SKM-1 treated with dmso at 0.1 percent for 144 hours (cell line): ENCODE measurements at regions not wholly inside any gene's neighbourhood (a gene's known extent, or its start where the extent isn't known, plus 50 kb on each side); places are given as distances from the start of the nearest gene placed in this dataset.
A peak's percentile ranks its signal among the peaks of the same experiment; 100 is the strongest.

ENCODE experiments used
- DNase-seq: peaks from one replicate; lab custom pipeline; 2025; ENCODE audit not compliant: unreplicated experiment; lab: John Stamatoyannopoulos, UW

DNA sequence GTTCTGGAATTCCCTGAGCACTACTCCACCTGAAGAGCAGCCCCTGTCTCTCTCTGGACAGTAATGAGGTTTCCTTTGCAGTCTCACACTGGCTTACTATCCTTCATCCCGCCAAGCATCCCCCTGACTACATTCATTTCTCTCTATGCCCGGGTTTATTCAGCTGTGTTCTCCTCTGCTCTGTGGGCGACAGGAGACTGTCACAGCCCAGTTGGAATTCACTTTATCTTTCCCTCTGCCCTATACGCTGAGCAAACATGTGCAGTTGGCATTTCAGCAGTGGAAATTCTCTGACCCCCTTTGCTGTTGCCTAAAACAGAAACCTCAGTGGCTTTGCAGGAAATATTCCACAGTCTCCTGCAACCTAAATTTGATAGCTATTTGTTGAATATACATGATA lies 83.5 kb upstream of the MAX start:
- DNase-seq: no peak

DNA sequence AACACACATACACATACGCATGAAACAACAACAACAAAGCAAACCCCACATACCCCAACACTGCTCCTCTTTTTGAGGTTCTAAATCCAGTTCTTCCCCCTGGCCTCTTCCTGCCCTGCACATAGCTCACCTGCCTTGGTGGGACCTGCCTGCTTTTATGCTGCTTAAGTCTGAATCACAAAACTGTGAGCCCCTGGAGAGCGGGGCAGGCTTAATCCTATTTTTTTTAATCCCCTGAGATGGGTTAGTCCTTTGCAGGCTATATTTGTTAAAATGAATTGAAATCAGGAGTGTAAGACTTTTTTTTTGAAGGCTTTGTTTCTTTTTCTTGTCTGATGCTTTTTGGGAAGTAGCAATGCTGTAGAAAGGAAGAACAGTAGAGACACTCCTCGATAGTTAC lies 84.6 kb upstream of the MAX start:
- no peak for DNase-seq

DNA sequence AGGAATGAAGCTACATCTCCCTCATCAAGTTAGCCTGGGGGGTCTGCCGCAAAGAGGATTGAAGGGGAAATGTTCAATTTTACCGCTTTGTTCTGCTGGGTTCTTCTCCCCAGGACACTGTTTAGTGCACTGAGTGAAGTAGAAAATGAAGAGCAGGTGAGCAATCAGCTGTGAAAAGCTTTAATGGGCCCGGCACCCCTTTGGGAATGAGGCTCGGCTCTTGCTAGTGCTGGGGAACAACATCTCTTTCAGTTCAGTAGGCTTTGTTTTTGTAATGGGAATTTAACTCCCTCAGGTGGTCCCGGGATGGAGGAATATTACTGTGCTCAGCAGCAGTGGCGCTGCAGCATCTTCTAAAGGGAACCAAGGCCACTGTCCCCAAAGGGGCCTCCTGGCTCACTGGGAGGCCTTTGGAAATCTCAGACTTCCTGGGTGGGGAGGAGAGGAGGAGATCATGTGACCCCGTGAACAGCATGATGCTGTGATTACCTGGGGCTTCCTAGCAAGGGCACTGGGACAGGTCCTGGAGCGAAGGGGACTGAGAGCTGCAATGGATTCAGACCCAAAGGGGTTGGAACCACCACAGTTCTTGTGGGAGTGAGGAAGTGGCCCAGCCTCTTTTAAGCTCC lies 85.2 kb upstream of the MAX start:
- no peak for DNase-seq

DNA sequence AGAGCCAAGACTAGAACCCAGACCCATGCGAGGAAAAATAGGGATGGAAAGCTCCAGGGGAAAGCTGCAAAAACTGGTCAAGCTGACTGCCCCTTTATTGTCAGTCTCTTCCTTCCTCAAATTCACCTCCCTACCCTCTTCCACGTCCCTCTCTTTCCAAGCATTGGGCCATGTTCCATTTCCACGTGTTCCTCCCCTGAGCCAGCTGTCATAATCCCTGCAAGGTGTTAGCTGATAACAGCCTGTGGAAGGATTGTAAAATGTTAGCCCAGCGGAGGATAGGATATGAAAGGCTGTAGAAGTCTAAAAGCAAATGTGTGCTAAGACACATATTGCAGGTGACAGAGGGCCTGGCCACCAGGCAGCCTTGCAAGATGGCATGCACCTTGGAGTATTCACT lies 88.0 kb upstream of the MAX start:
- DNase-seq: no peak

DNA sequence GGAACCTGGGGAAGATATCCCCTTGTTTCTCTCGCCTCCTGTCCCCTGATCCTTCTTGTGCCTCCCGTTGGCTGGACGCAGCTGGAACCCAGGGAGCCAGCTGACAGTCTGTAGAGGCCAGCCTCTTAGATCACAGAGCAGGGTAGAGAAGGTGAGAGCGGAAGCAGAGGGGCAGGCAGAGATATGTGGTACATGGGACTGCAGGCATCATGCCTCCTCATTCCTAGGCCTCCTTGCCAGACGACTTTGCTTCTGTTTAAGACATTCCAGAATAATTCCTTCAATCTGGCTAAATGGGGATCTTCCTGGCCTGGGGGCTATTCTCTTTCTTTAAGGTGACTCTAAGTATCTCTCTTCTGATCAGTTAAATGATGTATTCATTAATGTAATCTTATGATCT lies 89.4 kb upstream of the MAX start:
- no peak for DNase-seq

DNA sequence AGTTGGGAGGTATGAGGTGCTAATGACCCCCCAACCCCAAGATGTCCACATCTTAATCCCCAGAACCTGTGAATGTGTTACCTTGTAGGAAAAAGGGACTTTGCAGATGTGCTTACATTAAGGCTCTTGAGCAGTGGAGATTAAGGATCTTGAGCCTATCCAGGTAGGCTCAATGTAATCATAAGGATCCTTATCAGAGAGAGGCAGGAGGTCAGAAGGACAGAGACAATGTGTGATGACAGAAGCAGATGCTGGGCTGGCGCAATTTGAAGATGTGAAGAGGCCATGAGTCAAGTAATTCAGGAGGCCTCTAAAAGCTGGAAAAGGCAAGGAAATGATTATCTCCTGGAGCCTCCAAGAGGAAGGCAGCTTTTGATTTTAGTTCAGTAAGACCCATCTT lies 90.4 kb upstream of the MAX start:
- no peak for DNase-seq

DNA sequence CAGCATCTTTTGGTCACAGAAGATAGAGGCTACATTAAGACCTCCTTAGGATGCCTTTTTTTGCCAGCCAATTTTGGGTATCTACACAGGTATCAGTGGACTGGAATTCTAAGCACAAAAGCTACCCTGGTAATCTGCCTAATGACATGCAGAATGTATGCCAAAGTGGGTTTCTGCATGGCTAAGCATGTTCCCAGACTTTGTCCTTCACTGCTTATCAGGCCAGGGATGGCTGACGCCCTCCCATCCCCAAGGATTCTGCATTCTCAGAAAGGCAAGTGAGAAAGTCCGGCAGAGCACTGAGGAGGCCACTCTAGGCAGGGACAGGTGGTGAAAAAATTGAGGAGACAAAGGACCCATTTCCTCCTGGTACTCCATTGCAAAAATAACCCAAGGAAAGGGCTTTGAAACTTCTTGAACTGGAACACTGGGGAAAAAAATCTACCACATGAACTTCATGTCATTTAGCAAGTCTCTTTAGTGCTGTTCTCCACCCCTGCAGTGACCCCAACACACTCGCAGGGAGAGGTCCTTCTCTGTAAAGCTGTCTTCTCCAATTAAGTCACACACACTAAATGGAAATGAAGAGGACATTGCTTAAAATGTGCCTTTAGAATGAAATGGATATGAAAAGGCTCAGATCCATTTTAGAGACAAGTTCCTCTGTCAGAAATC lies 91.7 kb upstream of the MAX start:
- no peak for DNase-seq

DNA sequence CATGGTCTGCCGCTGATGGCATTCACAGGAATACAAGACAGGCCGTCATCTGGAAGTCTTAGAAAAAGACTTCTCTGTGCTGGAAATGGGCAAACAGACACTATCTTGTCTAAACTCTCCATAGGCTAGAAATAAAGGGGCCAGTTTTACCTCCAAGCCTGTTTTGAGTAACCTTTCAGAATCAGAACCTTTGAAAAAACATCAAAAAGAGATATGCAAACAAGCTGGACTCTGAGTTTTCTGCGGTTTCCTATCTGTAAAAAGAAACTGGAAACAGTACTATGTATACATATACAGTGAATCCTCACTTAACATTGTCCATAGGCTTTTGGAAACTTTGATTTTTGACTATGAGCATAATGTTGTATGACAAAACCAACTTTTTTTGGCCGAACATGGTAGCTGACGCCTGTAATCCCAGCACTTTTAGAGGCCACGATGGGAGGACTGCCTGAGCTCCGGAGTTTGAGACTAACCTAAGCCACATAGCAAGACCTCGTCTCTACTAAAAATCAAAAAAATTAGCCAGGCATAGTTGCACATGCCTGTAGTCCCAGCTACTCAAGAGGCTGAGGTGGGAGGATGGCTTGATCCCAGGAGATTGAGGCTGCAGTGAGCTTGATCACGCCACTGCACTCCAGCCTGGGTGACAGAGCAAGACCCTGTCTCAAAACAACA lies 92.9 kb upstream of the MAX start:
- DNase-seq: no peak

DNA sequence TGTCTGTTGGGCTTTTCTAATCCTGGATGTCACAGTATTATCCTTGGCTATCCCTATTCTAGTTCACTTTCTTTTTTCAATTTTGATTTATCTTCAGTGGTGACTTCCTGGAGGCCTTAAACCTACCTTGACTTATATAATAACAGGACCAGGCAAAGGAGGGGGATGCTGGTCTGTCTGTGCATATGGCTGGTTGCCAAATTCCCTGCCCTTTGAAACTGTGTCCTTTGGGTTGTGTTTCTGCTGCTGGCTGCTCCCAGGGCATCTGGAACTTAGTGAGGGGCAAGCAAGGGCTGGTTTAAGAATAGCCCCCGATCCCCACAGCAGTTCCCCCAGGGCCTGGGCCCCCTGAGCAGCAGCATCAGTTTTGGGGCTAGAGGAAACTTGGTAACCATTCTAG lies 96.0 kb upstream of the MAX start:
- no peak for DNase-seq

DNA sequence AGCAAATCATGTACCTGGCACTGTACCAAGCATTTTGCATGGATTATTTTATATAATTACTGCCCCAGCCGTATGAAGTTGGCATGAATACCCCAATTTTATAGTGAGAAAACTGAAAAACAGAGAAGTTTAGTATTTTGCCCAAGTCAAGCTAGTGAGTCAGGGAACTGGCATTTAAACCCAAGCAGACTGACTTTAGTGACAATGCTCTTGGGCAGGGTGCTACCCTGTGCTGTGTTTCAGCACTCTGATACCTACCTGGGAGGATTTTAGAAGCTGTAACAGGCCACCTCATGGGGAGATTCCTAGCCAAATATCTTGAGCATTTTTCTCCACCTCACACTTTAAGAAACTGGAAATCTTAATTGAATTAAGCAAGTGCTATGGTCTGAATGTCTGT lies 98.1 kb upstream of the MAX start:
- no peak for DNase-seq

DNA sequence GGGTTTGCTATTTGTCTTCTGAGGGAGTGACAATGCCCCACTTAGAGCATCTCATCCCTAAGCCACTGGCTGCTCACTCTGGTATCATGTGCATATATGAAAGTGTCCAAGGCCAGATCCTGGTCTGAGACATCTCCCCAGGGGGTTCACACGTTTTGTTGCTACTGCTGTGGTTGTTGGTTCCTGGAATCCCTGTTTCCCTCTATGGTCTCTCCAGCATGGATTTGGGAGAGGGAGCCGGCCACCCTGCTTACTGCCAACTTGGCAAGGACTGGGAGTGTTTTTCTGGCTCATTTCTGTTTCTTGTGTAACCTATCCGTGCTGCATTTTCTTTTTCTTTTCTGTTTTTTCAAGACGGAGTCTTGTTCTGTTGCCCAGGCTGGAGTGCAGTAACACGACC lies 101.3 kb upstream of the MAX start:
- no peak for DNase-seq

DNA sequence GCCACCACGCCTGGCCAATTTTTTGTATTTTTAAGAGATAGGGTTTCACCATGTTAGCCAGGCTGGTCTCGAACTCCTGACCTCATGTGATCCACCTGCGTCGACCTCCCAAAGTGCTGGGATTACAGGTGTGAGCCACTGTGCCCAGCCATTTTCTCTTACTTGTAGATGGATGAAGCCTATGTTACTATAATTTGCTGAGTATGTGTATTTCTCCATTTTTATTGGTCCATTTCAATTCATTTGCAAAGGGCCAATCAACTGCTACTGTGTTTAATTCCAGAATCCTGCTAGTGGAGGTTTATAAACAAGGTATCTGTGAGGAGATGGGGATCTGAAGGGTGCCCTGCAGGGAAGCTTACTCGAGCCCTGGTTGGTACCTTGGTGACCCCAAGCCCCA lies 101.7 kb upstream of the MAX start:
- DNase-seq: no peak

DNA sequence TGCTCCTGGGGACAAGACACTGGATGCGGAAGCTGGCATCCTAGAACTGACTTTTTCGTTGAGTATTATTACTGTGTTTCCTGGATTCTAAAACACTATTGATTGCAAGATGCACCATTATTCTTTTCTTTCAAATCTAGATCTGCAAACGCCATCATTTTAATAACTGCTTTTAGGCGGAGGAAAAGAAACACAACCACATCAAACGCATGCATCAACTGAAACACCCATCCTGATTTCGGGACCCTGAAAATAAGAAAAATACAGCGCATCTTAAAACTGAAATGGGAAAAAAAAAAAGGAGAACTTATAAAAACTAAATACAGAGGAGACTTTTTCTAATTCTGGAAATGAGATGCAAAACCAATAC lies 103.7 kb upstream of the MAX start:
- DNase-seq: no peak

DNA sequence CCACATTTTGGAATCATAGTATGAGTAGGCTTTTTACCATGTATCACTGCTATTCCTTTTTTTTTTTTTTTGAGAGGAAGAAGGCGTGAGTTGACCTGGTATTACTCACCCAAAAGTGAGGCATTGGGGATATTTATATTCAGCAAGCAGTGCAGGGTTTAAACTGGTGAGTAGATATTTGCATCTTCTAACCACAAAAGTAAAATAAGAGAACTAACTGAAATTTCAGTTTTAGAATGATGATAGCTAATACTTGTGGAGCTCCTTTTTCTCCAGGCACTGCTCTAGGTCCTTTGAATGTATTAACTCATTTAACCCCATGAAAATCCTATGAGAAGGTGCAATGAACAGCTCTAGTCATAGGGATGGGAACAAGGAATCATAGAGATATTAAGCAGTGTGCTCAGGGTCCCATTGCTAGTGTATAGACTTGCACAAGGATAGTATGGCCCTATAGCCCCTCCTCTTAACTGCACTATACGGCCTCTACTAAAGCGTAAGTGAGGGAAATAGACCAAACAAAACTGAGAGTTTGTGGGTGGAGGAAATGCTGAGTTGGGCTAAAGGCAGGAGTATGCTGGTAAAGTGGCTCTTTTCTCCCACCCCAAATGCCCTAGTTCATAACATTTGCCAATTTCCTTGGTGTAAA lies 104.3 kb upstream of the MAX start:
- no peak for DNase-seq

DNA sequence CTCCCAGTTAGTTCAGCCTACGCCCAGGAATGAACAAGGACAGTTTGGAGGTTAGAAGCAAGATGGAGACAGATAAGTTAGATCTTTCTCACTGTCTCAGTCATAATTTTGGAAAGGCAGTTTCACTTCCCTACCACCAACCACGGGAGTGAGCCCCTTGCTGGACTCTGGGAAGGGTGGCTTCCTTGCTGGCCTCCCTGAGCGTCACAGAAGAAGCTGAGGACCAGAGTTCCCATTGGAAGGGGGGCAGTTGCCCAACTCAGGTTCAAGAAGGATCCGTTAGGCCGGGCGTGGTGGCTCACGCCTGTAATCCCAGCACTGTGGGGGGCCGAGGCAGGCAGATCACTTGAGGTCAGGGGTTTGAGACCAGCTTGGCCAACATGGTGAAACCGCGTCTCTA lies 106.2 kb upstream of the MAX start:
- no peak for DNase-seq

DNA sequence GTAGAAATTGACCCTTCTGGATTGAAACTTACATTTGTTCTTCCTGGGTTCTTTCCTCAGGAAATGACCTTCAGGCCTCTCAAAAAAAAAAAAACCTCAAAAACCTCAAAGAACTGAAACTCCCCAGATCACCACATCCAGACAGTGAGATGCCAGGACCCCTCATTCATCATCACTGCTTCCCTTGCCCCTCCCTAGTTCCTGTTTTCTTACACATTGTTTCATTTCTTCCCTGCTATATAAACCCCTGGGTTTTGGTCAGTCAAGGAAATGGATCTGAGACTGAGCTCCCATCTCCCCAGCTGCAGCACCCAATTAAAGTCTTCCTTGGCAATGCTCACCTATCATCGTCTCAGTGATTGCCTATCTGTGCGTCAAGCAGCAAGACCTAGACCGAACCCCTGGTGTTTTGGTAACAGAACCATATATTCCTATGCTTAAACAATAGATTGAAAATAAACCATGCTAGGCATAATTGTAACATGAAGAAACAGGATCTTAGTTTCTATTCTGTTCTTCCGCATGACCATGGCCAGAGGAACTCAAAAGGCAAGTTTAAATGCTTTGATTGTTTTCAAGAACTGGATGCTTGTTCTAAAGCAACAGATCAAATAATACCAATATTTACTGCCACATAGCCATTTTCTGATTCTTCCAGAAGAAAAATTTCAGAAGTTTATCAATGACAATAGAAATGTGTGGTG lies 108.0 kb upstream of the MAX start:
- DNase-seq: peak; percentile 52

DNA sequence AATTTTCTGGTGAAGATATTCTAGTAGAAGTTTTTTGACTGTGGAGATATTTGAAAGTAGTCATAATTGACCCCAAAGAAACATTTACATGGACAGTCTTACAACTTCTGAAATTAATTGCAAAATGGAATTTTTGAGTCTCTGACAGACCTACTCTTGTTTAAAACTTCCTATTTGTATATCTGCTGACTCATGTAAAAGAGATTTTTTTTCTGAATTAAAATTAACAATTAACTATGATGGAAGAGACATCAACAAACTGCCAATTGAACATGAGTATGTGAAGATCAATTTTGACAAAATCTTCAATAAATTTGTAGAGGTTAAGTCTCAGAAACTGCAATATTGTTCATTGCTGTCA lies 108.5 kb upstream of the MAX start:
- DNase-seq: no peak

DNA sequence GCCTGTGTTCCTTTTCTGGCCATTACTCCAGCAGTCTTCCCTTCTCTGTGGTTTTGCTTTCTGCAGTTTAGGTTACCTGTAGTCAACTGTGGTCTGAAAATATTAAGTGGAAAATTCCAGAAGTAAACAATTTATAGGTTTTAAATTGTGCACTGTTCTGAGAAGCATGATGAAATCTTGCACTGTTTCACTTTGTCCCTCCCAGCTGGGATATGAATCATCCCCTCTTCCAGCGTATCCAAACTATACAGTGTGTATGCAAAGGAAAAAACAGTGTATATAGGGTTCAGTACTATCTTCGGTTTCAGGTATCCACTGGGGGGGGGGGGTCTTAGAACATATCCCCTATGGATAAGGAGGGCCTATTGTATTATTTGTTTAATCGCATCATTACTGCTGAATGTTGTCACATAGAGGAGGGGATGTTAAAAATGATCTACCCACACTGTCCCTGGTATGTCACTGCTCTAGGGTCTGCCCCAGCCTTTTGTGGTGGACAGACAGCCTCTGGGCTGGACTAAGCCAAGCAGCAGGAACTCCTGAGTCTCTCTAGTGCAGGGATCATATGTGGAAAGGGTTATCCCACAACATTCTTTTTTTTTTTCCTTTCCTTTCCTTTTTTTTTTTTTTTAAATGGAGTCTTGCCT lies 109.1 kb upstream of the MAX start:
- DNase-seq: no peak

DNA sequence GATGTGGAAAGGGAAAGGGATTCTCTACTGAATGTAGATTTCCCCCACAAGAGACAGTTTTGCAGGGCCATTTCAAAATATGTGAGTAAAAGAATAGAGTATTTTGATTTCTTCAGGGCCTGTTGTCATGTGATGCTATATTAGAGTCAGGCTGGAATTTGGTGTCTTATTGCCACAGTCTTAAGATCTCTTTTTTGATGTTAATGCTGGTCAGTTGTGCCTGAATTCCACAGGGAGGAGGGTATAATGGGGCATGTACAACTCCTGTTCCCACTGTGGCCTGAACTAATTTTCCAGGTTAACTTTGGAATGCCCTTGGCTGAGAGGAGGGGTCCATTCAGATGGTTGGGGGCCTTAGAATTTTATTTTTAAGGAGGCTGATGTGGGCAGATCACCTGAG lies 111.0 kb upstream of the MAX start:
- DNase-seq: no peak

DNA sequence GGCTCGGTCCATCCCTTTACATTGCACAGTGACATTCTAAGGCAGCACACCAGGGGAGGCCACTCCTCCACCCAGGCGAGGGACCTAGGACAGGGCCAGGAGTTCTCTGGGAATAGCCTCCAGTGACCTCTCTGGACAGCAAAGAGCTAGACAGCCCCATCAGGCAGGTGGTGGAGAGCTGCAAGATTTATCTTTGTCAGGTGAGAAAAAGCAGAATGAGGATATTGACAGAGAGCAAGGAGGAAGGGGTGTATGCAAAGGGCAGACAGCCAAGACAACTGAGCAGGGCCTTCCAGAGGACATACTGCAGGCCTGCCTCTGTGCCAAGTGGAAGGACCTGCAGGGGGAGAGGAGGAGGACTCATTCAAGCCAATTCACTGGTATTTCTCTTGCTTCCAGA lies 112.4 kb upstream of the MAX start:
- no peak for DNase-seq

DNA sequence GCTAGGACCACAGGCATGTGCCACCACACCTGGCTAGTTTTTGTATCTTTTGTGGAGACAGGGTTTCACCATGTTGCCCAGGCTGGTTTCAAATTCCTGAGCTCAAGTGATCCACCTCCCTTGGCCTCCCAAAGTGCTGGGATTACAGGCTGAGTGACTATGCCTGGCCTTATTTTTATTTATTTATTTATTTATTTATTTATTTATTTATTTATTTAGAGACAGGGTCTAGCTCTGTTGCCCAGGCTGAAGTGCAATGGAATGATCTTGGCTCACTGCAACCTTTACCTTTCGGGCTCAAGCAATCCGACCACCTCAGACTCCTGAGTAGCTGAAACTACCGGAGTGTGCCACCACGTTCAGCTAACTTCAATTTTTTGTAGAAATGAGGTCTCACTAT lies 117.0 kb upstream of the MAX start:
- DNase-seq: no peak
